GM12801 (cell line): ENCODE measurements at regions not wholly inside any gene's neighbourhood (a gene's known extent, or its start where the extent isn't known, plus 50 kb on each side); places are given as distances from the start of the nearest gene placed in this dataset.

Experiments
- CTCF ChIP-seq: IDR thresholded peaks from one replicate; pipeline ENCODE4 v1.5.1; 2011; ENCODE audit warnings: control low read depth; ENCODE audit not compliant: insufficient read length; ENCODE audit errors: extremely low read depth

DNA sequence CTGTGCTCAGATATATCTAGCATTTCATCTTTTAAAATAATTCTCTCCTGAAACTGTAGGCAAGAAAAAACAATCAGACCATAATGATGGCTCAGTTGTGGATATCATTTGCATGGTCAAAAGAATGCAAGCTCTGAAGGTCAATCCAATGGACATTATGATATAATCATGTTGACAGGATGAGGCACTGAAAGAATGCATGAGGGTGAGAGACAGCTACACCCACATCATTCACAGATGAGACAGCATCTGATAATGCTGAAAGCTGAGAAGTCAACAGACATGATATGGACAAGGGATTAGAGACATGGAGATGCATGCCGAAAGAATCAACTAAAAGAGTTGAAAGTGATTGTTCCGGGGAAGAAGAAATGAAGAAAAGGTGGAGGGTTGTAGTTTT lies 346.4 kb upstream of the CDH5 start:
- TF ChIP-seq CTCF, result no peak

DNA sequence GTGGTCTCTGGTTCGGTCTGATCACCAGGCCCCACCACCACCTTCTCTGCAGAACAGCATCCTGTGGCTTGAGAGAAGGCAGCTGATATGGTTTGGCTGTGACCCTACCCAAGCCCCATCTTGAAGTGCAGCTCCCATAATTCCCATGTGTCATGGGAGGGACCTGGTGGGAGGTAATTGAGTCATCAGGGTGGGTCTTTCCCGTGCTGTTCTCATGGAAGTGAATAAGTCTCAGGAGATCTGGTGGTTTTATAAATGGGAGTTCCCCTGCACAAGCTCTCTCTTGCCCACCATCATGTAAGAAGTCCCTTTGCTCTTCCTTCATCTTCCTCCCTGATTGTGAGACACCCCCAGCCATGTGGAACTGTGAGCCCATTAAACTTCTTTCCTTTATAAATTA lies 352.3 kb upstream of the CDH5 start:
- TF ChIP-seq CTCF, result no peak

DNA sequence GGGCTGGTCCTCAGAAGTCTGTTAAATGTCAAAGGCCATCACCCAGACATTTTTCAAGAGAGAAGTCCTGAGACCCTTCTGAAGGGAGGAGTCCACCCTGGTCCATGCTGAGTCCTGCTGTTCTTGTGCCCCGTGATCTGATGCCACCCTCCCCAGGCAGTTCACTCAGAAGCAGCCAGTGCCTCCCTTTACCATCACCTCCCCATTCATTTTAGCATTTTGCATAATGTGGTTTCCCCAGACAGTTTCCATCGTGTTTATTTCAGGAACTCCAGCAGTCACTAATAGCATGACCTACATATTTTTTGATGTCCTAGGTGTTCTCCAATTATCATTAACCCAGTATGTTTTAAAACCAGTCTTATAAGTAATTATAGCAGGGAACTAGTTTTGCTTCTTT lies 353.0 kb upstream of the CDH5 start:
- no peak for TF ChIP-seq CTCF

- no peak for TF ChIP-seq CTCF
Observed at GRCh38 chr16:66008136-66008535, 358.4 kb upstream of the CDH5 start.

- TF ChIP-seq CTCF, result no peak
Observed at GRCh38 chr16:66007717-66008116, 358.8 kb upstream of the CDH5 start.

DNA sequence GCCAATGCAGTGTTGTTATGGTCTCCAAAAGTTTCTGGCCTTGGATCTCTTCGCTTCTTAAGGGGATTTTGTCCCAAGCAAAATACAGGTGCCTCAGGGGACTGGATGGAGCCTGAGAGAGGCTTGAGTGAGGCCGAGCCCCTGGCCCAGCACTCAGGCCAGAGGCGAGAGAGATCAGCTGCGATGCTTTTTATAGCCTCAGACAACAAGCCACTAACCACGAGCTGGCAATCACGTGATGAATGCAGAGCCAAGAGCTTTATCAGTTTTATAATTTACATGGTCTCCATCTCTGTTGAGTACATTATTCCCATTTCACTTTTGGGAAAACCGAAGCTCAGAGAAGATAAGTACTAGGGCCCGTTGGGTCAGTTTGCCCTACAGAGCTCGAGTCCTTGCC lies 360.0 kb upstream of the CDH5 start:
- TF ChIP-seq CTCF, result no peak

GRCh38 chr16:66004699-66005098 lies 361.8 kb upstream of the CDH5 start:
- TF ChIP-seq CTCF, result no peak

DNA sequence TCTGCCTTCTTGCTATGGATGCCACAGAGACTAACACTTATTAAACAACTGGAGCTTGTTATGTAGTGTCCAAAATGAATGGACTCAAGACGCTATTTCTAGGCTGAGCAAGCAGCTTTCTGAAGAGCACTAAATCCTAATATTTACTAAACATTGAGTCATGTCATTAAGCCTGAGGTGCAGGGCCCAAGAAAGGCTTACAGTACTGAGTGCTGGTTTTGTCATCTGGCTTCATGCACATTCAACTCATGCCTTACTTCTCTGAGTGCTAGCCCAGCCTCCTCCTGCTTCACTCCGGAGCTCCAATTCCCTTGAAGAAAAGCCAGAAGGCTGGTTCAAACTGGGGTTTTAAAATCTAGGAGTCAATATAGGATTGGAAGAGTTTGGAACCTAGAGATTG lies 363.3 kb upstream of the CDH5 start:
- no peak for TF ChIP-seq CTCF
